NCI-H1694 (cell line): ENCODE measurements at regions not wholly inside any gene's neighbourhood (a gene's known extent, or its start where the extent isn't known, plus 50 kb on each side); places are given as distances from the start of the nearest gene placed in this dataset.
"Not testable (repeated sequence)": the region's sequence is repeated elsewhere in the genome, so short reads cannot be mapped to it uniquely, and the experiment has no call there.

Experiments
- DNase-seq: peaks from one replicate; lab custom pipeline; 2025; lab: John Stamatoyannopoulos, UW

GRCh38 chr18:52183107-52183506 lies 156.9 kb upstream of the DCC start:
- DNase-seq = no peak

DNA sequence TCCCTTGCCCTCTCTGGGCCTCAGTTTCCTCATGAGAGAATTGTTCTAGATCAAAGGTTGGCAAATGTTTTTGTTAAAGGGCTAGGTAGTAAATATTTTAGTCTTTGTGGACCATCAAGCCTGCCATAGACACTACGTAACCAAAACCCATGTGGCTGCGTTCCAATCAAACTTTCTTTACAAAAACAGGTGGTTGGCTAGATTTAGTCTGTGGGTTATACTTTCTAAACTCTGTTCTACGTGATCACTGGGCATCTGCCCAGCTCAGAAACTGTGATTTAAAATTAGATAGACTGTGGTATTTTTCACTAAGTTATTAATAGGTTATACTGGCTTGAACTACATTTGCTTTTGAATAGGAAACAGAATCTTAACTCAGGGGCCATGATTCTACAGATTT lies 149.8 kb upstream of the DCC start:
- DNase-seq = no peak

- DNase-seq = no peak
Observed at GRCh38 chr18:52190631-52191030, 149.4 kb upstream of the DCC start.

- DNase-seq = no peak
Observed at GRCh38 chr18:52200406-52200805, 139.6 kb upstream of the DCC start.

DNA sequence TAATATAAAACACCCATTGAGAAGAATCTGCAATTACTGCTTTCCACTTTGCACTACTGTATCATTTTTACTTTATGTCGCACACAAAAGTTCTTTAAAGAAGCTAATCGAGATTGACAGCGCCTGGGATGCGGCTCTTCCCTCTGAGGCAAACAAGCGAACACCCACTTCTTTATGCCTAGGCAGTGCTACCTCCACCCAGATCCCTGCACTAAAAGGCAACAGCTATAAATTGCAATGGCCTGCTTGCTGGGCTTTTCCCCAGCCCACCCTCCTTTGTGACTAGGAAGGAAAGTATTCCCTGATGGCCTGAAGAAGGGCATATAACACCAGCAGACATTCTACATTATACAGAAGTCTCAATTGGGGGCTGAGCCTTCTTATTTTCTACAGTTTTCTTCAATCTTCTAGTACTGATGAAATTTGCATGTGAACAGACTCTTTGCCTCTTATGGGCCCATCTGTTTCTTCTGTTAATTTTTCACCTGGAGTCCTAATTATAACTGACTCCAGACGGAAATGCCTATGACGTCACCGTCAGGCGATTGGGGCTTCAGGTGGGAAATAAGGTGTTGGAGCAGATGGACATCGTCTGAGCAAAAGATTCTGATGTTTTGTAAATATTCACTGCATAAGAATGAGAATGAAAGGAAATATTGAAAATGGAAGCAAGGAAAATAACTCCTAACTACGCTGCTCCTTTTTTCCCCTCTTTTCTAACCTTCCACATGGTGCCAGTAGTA lies 138.9 kb upstream of the DCC start:
- DNase-seq = no peak

DNA sequence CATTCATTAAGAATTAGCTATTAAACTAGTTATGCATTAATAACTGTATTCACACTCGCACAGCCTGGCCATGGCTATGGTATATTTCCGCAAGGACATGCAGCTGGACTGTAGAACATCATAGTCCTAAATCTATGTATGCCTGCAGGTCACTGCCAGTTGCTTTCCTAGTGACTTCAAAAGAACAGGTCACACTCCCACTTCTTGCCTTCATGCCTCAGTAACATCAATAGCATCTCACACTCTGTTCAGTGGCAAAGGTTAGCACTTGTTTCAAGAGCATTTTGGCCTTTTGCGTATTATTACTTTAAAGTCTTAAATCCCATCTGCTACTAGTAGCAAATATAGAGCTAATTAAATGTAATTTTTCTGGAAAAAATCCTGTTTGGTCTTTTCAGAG lies 131.4 kb upstream of the DCC start:
- no peak for DNase-seq

DNA sequence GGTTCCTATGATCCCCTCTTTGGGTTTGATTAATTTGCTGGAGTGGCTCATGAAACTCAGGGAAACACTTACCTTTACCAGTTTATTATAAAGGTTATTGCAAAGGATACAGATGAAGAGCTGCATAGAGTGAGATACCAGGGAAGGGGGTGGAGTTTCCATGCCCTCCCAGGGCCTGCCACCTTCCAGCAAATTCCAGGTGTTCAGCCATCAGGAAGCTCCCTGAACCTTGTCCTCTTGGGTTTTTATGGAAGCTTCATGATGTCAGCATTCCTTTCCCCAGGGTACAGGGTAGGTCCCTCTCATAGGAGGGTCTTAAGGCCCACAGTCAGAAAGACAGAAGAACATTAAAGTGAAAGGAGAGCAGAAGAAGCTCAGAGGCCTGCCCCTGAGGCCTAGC lies 123.9 kb upstream of the DCC start:
- DNase-seq = no peak

GRCh38 chr18:52216666-52217065 lies 123.3 kb upstream of the DCC start:
- no peak for DNase-seq

DNA sequence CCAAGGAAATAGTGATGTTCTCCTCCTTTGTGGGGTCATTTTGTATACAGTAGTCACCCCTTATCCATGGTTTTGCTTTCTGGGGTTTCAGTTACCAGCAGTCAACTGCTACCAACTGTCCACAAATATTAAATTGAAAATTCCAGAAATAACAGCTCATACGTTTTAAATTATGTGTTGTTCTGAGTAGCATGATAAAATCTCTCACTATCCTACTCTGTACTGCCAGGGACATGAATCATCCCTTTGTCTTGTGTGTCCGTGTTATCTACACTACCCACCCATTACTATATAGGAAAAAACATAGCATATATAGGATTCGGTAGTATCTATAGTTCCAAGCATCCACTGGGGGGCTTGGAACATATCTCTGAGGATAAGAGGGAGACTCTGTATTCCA lies 120.9 kb upstream of the DCC start:
- no peak for DNase-seq

- DNase-seq = no peak
Observed at GRCh38 chr18:52220062-52220591, 119.9 kb upstream of the DCC start.

- no peak for DNase-seq
Observed at GRCh38 chr18:52222211-52222610, 117.8 kb upstream of the DCC start.

GRCh38 chr18:52227536-52227935 lies 112.5 kb upstream of the DCC start:
- no peak for DNase-seq

DNA sequence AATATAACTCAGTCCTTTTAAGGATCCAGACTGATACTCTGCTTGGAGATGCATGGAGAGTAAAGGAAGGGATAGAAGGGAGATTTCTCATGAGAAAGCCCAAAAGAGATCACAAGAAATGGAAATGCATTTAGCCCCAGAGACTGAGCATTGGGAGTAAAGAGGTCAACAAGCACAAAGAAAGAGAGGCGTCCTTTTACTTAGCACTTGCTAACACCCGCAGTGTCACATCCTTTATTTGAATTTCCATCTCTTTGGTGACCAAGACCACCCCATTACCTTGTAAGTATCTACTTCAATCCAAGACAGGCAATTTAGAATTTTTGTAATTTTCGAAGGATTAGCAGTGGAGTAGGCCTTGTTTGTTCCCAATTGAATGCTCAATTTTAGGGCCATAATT lies 111.8 kb upstream of the DCC start:
- no peak for DNase-seq

GRCh38 chr18:52236131-52236530 lies 103.9 kb upstream of the DCC start:
- no peak for DNase-seq

GRCh38 chr18:52237551-52237950 lies 102.4 kb upstream of the DCC start:
- DNase-seq = no peak

GRCh38 chr18:52242711-52243110 lies 97.3 kb upstream of the DCC start:
- no peak for DNase-seq

- DNase-seq = no peak
Observed at GRCh38 chr18:52244658-52245057, 95.3 kb upstream of the DCC start.

DNA sequence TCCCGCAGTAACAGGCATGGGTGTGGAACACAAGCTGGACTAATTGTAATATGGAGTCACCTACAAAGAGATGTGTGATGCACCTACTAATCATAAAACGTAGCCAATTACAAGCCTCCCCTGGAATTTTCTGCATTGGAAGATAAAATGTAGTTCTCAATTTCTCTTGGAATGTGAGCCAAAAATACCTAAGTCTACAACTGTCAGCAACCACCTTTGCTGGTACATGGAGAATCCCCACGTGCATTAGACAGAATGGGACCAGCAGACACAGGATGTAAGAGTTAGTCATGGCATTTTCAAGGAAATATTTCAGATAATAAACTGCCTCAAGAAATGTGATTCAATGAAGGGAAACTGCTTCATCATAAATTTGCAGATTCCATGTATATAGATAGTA lies 85.6 kb upstream of the DCC start:
- no peak for DNase-seq

DNA sequence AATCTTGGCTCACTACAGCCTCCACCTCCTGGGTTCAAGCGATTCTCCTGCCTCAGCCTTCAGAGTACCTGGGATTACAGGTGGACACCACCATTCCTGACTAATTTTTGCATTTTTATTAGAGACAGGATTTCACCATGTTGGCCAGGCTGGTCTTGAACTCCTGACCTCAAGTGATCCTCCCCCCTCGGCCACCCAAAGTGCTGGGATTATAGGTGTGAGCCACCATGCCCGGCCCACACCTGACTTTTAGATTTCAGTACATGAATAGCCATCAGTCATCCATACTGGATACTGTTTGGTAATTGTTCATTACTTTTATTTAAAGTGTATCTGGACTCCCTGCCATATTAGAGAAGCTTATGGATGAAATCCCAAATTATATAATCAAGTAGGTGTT lies 82.6 kb upstream of the DCC start:
- DNase-seq = not testable (repeated sequence)

DNA sequence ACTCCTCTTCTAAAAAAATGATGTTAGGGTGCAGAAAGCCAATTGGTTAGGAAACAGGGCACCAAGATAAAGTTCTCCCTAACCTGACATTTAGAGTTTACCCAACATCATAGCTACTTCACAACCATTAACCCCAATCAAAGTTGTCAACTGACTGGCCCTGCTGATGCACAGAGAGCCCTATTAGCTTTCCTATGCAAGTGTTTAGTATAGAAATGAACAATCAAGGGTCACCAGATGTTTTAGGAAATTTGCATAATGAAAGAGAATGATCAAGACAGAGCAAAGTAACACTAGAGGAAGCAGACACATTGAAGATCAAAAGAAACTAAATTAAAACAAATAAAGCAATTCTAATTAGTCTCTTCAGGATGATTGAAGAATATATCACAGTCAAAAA lies 64.2 kb upstream of the DCC start:
- DNase-seq = no peak

DNA sequence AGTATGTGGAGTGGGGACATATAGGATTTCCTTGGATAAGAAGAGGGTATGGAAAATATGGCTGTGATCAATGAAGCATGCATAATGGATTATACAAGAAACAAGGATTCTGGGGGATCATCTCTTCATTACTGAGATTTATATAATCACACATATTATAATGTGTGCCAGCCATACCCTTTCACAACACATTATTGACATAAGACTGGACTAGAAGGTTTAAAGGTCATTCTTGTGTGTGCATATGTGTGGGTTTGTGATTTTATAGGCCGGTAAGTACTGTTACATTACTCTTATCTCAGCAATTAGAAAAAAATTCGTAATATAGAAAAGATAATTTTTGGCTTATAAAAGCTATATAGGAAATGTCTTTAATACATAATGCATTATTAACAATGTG lies 62.2 kb upstream of the DCC start:
- DNase-seq = no peak

DNA sequence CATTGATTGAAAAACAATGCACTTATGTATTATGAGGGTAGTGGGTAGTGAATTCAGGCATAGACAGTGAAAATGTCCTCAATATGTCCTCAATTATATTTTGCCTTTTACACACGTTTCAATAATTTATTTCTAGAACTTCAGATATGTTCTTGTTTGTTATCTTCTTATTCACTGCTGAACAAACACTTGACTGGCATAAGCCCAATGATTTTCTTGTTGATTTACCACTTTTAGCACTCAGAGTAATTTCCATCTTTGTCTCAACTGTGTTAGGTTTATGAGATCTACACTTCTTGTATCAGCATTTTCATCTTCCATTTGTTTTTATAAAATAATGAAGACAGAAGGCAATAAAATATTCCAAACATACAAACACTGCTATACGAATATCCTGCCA lies 61.8 kb upstream of the DCC start:
- DNase-seq = no peak

DNA sequence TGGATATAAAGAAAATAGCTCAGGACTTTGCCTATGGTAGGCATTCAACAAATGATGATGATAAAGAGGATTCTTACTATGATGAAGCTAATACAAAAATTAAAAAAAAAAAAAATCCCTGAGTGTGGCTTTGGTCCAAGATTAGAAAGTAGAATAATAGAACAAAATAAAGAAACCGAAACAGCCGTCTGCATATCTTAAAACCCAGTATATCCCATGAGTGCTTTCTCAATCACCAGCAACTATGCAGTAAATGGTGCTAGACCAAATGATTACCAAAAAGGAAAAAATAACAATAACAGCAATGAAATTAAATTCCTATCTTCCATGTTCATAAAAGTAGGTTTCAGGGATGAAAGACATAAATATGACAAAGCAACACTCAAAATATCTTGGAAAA lies 59.3 kb upstream of the DCC start:
- no peak for DNase-seq

GRCh38 chr18:52283927-52284326 lies 56.1 kb upstream of the DCC start:
- DNase-seq = no peak
